Duodenal mucosa (tissue), 2 donors: ENCODE measurements at regions not wholly inside any gene's neighbourhood (a gene's known extent, or its start where the extent isn't known, plus 50 kb on each side); places are given as distances from the start of the nearest gene placed in this dataset.

Experiments
- H3K27ac ChIP-seq: one replicate; pipeline ENCODE4 v1.7.0; 2013; ENCODE audit warnings: low read depth, low read length
- H3K27me3 ChIP-seq, 2 donors: one replicate each; pipeline ENCODE4 v1.7.0; 2013; ENCODE audit warnings: low read length in 2 of 2, control low read depth in 1 of 2; ENCODE audit not compliant: insufficient read depth in 2 of 2, control insufficient read depth in 1 of 2
- H3K36me3 ChIP-seq, 2 donors: one replicate each; pipeline ENCODE4 v1.7.0; 2013; ENCODE audit warnings: low read length in 2 of 2, control low read depth in 1 of 2; ENCODE audit not compliant: insufficient read depth in 2 of 2, control insufficient read depth in 1 of 2
- H3K4me1 ChIP-seq, 2 donors: one replicate each; pipeline ENCODE4 v1.7.0; 2013; ENCODE audit warnings: low read length in 2 of 2, control low read depth in 1 of 2; ENCODE audit not compliant: insufficient read depth in 2 of 2, control insufficient read depth in 1 of 2
- H3K4me3 ChIP-seq, 2 donors: one replicate each; pipeline ENCODE4 v1.7.0; 2013; ENCODE audit warnings: low read length in 2 of 2, low read depth in 1 of 2
- H3K9ac ChIP-seq, 2 donors: one replicate each; pipeline ENCODE4 v1.7.0; 2013; ENCODE audit warnings: low read length in 2 of 2, low read depth in 1 of 2
- H3K9me3 ChIP-seq, 2 donors: one replicate each; pipeline ENCODE4 v1.7.0; 2013; ENCODE audit warnings: low read length in 2 of 2, control low read depth in 1 of 2; ENCODE audit not compliant: control insufficient read depth in 1 of 2

- Histone ChIP-seq H3K27ac (no peak overlapping the region), H3K4me3 (no peak overlapping the region), H3K9me3 (no peaks in the 10 kb centered on the region), H3K27me3 (peaks cover 0 to 2% of the 10 kb centered on the region in 2 donors), H3K4me1 (no peaks in the 10 kb centered on the region), H3K9ac (no peak overlapping the region), H3K36me3 (no peaks in the 10 kb centered on the region)
These were observed 161.6 kb downstream of the TMEM18 start for GRCh38 chr2:515441-516127.

GRCh38 chr2:513981-514706 lies 163.1 kb downstream of the TMEM18 start:
- Histone ChIP-seq H3K9me3 (no peaks in the 10 kb centered on the region), H3K9ac (no peak overlapping the region), H3K4me1 (no peaks in the 10 kb centered on the region), H3K36me3 (no peaks in the 10 kb centered on the region), H3K27ac (no peak overlapping the region), H3K27me3 (peaks cover 0 to 2% of the 10 kb centered on the region in 2 donors), H3K4me3 (no peak overlapping the region)

- Histone ChIP-seq H3K9me3 (no peaks in the 10 kb centered on the region), H3K27ac (no peak overlapping the region), H3K36me3 (no peaks in the 10 kb centered on the region)
These were observed 166.4 kb downstream of the TMEM18 start for GRCh38 chr2:510839-511238.

GRCh38 chr2:509888-510287 lies 167.3 kb downstream of the TMEM18 start:
- H3K36me3 ChIP-seq = no peaks in the 10 kb centered on the region
- peaks cover 0 to 2% of the 10 kb centered on the region in 2 donors for H3K27me3 ChIP-seq
- H3K4me1 ChIP-seq = no peaks in the 10 kb centered on the region
- no peaks in the 10 kb centered on the region for H3K9me3 ChIP-seq
- H3K27ac ChIP-seq = no peak overlapping the region
- H3K9ac ChIP-seq = no peak overlapping the region
- no peak overlapping the region for H3K4me3 ChIP-seq

More at GRCh38 chr2:510839-511238, 166.4 kb downstream of the TMEM18 start:
- no peak overlapping the region for H3K9ac ChIP-seq
- no peak overlapping the region for H3K4me3 ChIP-seq
- H3K27me3 ChIP-seq = peaks cover 0 to 2% of the 10 kb centered on the region in 2 donors
- no peaks in the 10 kb centered on the region for H3K4me1 ChIP-seq

- Histone ChIP-seq H3K27me3 (peaks cover 0 to 2% of the 10 kb centered on the region in 2 donors), H3K27ac (no peak overlapping the region), H3K4me3 (no peak overlapping the region), H3K36me3 (no peaks in the 10 kb centered on the region), H3K4me1 (no peaks in the 10 kb centered on the region), H3K9me3 (no peaks in the 10 kb centered on the region), H3K9ac (no peak overlapping the region)
These were observed 169.1 kb downstream of the TMEM18 start for GRCh38 chr2:508121-508520.

GRCh38 chr2:506866-507265 lies 170.3 kb downstream of the TMEM18 start:
- Histone ChIP-seq H3K4me1 (no peaks in the 10 kb centered on the region), H3K4me3 (no peak overlapping the region), H3K36me3 (no peaks in the 10 kb centered on the region), H3K27me3 (peaks cover 0 to 2% of the 10 kb centered on the region in 2 donors), H3K9me3 (no peaks in the 10 kb centered on the region), H3K27ac (no peak overlapping the region), H3K9ac (no peak overlapping the region)

- H3K9me3 ChIP-seq = no peaks in the 10 kb centered on the region
- H3K27me3 ChIP-seq = peaks cover 0 to 2% of the 10 kb centered on the region in 2 donors
- no peaks in the 10 kb centered on the region for H3K36me3 ChIP-seq
These were observed 170.8 kb downstream of the TMEM18 start for GRCh38 chr2:506451-506850.

GRCh38 chr2:505941-506340 lies 171.3 kb downstream of the TMEM18 start:
- H3K27me3 ChIP-seq = peaks cover 0 to 2% of the 10 kb centered on the region in 2 donors

More at GRCh38 chr2:506451-506850, 170.8 kb downstream of the TMEM18 start:
- Histone ChIP-seq H3K4me1 (no peaks in the 10 kb centered on the region), H3K27ac (no peak overlapping the region), H3K4me3 (no peak overlapping the region), H3K9ac (no peak overlapping the region)

GRCh38 chr2:503288-503999 lies 173.8 kb downstream of the TMEM18 start:
- Histone ChIP-seq H3K4me3 (no peak overlapping the region), H3K9ac (no peak overlapping the region), H3K27ac (no peak overlapping the region), H3K4me1 (no peaks in the 10 kb centered on the region), H3K36me3 (no peaks in the 10 kb centered on the region), H3K9me3 (no peaks in the 10 kb centered on the region), H3K27me3 (no peaks in the 10 kb centered on the region)

More at GRCh38 chr2:505941-506340, 171.3 kb downstream of the TMEM18 start:
- Histone ChIP-seq H3K9ac (no peak overlapping the region), H3K27ac (no peak overlapping the region), H3K4me1 (no peaks in the 10 kb centered on the region), H3K4me3 (no peak overlapping the region), H3K9me3 (no peaks in the 10 kb centered on the region), H3K36me3 (no peaks in the 10 kb centered on the region)

- no peaks in the 10 kb centered on the region for H3K27me3 ChIP-seq
- no peaks in the 10 kb centered on the region for H3K4me1 ChIP-seq
- no peaks in the 10 kb centered on the region for H3K36me3 ChIP-seq
- H3K27ac ChIP-seq = no peak overlapping the region
- H3K4me3 ChIP-seq = no peak overlapping the region
- no peak overlapping the region for H3K9ac ChIP-seq
- H3K9me3 ChIP-seq = no peaks in the 10 kb centered on the region
These were observed 174.4 kb downstream of the TMEM18 start for GRCh38 chr2:502831-503230.
